Thyroid gland (tissue), 4 donors: ENCODE measurements at regions not wholly inside any gene's neighbourhood (a gene's known extent, or its start where the extent isn't known, plus 50 kb on each side); places are given as distances from the start of the nearest gene placed in this dataset.
A peak's percentile ranks its signal among the peaks of the same experiment; 100 is the strongest.

Experiments used
- DNase-seq, 2 donors: peaks; one replicate each; pipeline ENCODE4 v3.0.0-alpha.2; 2019
- H3K27ac ChIP-seq, 3 donors: fragments of 200-600 bp; sonication (generic); 1 replicate in 2 of 3; 2 replicates in 1 of 3; pipeline ENCODE4 v1.5.1; 2016 to 2019; ENCODE audit warnings: mild to moderate bottlenecking in 1 of 3, moderate library complexity in 1 of 3
- H3K27me3 ChIP-seq: fragments of 200-600 bp; sonication (generic); one replicate; pipeline ENCODE4 v1.5.1; 2019
- H3K36me3 ChIP-seq, 2 donors: fragments of 200-600 bp; sonication (generic); one replicate each; pipeline ENCODE4 v1.5.1; 2016 to 2019
- H3K4me1 ChIP-seq, 2 donors: fragments of 200-600 bp; sonication (generic); one replicate each; pipeline ENCODE4 v1.5.1; 2017 to 2019
- H3K4me3 ChIP-seq, 3 donors: fragments of 200-600 bp; sonication (generic); replicated peaks in 1 of 3; 1 replicate in 2 of 3; 2 replicates in 1 of 3; pipeline ENCODE4 v1.5.1; 2016; ENCODE audit warnings: mild to moderate bottlenecking in 1 of 3
- H3K9me3 ChIP-seq: fragments of 200-600 bp; sonication (generic); one replicate; pipeline ENCODE4 v1.5.1; 2017
- POLR2A ChIP-seq, 2 donors: fragments of 450-650 bp; IDR thresholded peaks; one replicate each; pipeline ENCODE4 v1.6.1; 2017; ENCODE audit warnings: antibody characterized with exemption in 2 of 2, mild to moderate bottlenecking in 2 of 2, moderate library complexity in 1 of 2
- WGBS, 2 donors: methylation state at CpG; one replicate each; pipeline ENCODE4 v1.1.5; 2017; 5-methylcytosine and 5-hydroxymethylcytosine counted together
- intact Hi-C: fragments of 100-400 bp; cut with DNase I; formaldehyde crosslinking; loops from one replicate; pipeline ENCODE4 v1.15.1; 2023
- TF ChIP-seq, protein P1 (sequence below), 6 experiments: fragments of 200-600 bp in 3 of 6; fragments of 450-650 bp in 3 of 6; sonication (generic) in 3 of 6; IDR thresholded peaks; one replicate each; pipeline ENCODE4 v1.5.1; 2016 to 2019; ENCODE audit warnings: antibody characterized with exemption in 6 of 6, mild to moderate bottlenecking in 2 of 6, inconsistent platforms in 1 of 6, moderate library complexity in 1 of 6

DNA sequence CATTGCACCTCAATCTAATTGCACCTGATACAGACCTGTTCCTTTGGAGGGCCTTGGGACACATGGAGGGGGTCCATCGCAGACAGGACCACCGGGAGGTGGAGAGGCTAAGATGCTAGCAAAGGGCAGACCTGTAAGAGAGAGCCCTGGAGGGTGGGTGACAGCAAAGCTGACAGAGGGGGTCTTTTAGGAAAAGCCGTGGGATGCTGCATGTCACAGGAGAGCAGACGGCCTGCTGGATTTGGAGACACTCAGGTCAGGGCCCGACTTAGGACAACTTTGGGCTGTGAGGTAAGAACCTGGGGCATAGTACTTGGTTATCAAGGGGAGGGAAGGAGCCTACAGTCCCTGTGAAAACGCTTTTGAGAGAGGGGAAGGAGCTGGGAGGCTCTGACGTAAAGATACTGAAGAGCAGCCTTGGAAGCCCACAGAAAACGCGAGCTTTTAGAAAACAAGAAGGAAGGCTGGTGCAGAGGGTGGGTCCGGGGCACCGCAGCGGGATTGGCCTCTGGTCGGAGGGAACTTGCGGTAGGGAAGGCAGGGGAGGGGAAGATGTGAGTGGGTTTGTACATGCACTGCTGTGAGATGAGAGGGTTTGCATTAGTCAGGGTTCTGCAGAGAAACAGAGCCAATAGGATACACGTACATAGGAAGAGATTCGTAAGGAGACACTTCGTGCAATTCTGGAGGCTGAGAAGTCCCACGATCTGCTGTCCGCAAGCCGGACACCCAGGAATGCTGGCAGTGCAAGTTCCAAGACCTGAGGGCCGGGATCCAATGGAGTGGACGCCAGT lies 868.5 kb downstream of the TBC1D22A start:
- intact Hi-C loops: no loop called here
- H3K36me3 ChIP-seq: no peaks in the 10 kb centered on the region
- no peaks in the 10 kb centered on the region for H3K9me3 ChIP-seq
- no peak overlapping the region for H3K4me3 ChIP-seq
- no peaks in the 10 kb centered on the region for H3K4me1 ChIP-seq
- no peaks in the 10 kb centered on the region for H3K27me3 ChIP-seq
- no peak overlapping the region for H3K27ac ChIP-seq
- TF ChIP-seq, protein P1, sequence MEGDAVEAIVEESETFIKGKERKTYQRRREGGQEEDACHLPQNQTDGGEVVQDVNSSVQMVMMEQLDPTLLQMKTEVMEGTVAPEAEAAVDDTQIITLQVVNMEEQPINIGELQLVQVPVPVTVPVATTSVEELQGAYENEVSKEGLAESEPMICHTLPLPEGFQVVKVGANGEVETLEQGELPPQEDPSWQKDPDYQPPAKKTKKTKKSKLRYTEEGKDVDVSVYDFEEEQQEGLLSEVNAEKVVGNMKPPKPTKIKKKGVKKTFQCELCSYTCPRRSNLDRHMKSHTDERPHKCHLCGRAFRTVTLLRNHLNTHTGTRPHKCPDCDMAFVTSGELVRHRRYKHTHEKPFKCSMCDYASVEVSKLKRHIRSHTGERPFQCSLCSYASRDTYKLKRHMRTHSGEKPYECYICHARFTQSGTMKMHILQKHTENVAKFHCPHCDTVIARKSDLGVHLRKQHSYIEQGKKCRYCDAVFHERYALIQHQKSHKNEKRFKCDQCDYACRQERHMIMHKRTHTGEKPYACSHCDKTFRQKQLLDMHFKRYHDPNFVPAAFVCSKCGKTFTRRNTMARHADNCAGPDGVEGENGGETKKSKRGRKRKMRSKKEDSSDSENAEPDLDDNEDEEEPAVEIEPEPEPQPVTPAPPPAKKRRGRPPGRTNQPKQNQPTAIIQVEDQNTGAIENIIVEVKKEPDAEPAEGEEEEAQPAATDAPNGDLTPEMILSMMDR (IDR thresholded peaks at IDR 0.05): no peak
- no peak for TF ChIP-seq POLR2A (IDR thresholded peaks at IDR 0.05)
- no peak for DNase-seq
- 84 to 86% methylated on average over 22 of the region's 22 CpGs for WGBS, 2 donors

DNA sequence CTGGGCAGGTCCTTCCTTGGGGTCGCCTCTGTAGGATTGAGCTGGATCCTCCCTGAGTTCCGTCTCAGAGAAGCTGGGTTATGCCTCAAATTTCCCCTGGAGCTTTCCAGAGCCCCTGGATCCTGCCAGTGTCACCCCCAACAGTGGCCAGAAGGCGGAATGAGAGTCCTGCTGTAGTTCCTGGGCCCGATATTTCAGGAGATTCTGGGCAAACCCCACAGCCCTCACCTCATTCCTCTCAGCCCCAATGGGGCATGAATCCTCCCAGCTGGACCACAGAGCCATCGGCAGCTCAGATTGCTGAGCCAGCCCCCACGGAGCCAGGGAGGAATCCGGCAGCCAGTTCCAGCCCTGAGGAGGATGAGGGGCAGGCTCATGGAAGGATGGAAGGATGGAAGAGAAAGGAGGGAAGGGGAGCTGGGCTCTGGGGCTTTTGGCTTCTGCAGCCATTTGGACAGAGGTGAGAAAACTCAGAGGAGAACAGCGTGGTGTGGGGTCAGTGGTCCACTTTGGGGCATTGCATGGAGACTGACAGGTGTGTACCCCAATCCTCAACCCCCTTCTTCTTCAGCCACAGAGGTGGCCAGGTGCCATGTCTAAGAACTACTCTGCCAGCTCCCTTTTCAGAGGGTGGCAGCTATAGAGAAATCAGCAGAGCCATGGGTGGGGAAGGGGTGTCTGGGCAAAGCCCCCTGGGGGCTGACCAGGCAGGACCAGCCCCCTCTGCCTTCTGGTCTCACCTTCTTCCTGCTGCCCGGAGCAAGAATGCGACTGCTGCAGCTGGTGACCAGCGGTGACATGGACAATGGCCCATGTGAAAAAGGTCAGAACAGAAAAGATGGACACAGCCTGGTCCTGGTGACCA lies 867.6 kb downstream of the TBC1D22A start:
- Histone ChIP-seq H3K9me3 (no peaks in the 10 kb centered on the region), H3K4me3 (no peak overlapping the region), H3K4me1 (no peaks in the 10 kb centered on the region), H3K27ac (no peak overlapping the region), H3K36me3 (no peaks in the 10 kb centered on the region), H3K27me3 (no peaks in the 10 kb centered on the region)
- DNase-seq: no peak
- intact Hi-C loops: no loop called here
- WGBS, 2 donors: 66 to 72% methylated on average over 11 of the region's 11 CpGs
- TF ChIP-seq POLR2A (IDR thresholded peaks at IDR 0.05): no peak
- TF ChIP-seq, protein P1 (IDR thresholded peaks at IDR 0.05): no peak

DNA sequence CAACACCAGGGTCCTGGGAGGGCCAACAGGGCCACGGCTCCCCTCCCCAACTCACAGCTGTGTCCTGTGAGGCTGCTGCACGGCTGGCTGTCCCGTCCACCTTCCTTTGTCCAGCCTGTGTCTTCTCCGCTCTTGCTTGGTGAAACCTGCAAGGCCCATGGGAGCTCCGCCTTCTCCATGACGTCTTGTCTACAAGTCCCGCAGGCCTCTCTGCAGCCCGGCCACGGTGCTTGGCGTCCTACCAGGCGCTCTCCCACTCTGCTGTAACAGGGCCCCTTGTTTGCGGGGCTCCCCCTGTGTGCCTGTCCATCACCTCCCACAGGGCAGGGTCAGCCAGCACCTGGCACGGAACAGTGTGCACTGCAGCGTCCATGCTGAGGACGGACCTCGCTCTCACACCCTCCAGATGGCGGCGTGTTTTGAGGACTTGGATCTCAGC lies 866.8 kb downstream of the TBC1D22A start:
- H3K4me1 ChIP-seq: no peaks in the 10 kb centered on the region
- TF ChIP-seq POLR2A (IDR thresholded peaks at IDR 0.05): no peak
- TF ChIP-seq, protein P1 (IDR thresholded peaks at IDR 0.05): no peak
- no peaks in the 10 kb centered on the region for H3K36me3 ChIP-seq
- no peak overlapping the region for H3K4me3 ChIP-seq
- no peaks in the 10 kb centered on the region for H3K9me3 ChIP-seq
- H3K27ac ChIP-seq: no peak overlapping the region
- WGBS, 2 donors: 31 to 49% methylated on average over 17 to 18 of the region's 18 CpGs
- peak; percentile 4 to 6 for DNase-seq
- no peaks in the 10 kb centered on the region for H3K27me3 ChIP-seq
- intact Hi-C loops: no loop called here

DNA sequence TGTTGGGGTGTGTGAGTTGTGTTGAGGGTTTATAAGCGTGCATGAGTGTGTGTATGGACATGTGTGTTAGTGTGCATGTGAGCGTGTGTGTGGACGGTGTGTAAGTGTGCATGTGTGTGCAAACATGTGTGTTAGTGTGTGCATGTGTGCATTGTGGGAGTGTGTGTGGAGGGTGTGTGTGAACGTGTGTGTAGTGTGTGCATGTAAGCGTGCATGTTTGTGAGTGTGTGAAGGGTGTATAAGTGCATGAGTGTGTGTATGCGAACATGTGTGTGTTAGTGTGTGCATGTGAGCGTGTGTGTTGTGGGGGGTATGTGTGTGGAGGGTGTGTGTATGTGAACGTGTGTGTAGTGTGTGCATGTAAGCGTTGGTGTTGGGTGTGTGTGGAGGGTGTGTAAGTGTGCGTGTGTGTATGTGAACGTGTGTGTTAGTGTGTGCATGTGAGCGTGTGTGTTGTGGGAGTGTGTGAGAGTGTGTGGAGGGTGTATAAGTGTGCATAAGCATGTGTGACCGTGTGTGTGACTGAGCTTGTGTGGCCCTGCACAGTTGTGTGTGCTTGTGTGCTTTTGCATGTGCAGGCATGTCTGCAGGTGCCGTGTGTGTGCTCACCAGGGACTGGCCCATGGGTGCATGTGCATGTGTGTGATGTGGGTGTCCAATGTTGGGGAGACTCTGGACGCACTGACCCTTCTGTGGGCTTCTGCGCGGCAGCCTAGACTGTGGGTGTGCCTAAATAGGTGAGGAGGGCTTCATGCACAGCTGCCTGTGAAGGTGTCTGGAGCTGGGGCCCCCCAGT lies 866.2 kb downstream of the TBC1D22A start:
- no peaks in the 10 kb centered on the region for H3K27me3 ChIP-seq
- TF ChIP-seq, protein P1 (IDR thresholded peaks at IDR 0.05): no peak
- TF ChIP-seq POLR2A (IDR thresholded peaks at IDR 0.05): no peak

More for the DNA sequence above, 866.2 kb downstream of the TBC1D22A start:
- Histone ChIP-seq H3K9me3 (no peaks in the 10 kb centered on the region), H3K36me3 (no peaks in the 10 kb centered on the region), H3K27ac (no peak overlapping the region), H3K4me1 (no peaks in the 10 kb centered on the region), H3K4me3 (no peak overlapping the region)
- no peak for DNase-seq
- 94 to 95% methylated on average over 16 to 17 of the region's 17 CpGs for WGBS, 2 donors
- intact Hi-C loops: no loop called here
